Stimulated activated CD8-positive, alpha-beta memory T cell treated with anti-CD3 and anti-CD28 coated beads, Interleukin-4, amount 100 ng/mL, for 4 hours (primary cell): ENCODE measurements at regions not wholly inside any gene's neighbourhood (a gene's known extent, or its start where the extent isn't known, plus 50 kb on each side); places are given as distances from the start of the nearest gene placed in this dataset.

Experiments used
- DNase-seq, 2 donors: peaks; one replicate each; pipeline ENCODE4 v3.0.0-alpha.2; 2020; ENCODE audit warnings: low read depth in 2 of 2, low spot score in 1 of 2

DNA sequence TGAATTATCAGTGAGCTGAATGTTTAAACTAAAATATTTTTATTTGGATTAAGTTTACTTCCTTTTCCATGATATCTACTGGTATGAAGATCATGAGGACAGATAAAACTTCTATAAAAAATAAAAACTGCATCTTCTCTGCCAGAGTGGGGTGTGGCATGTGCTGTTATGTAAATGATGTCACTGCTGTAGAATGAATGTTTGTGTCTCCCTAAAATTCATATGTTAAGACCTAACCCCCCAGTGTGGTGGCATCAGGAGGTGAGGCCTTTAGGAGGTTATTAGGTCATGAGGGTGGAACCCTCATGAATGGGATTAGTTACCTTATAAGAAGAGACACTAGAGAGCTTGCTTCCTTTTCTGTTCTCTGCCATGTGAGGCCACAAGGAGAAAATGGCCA, 178.7 kb upstream of the DPH6 start:
- DNase-seq: no peak

DNA sequence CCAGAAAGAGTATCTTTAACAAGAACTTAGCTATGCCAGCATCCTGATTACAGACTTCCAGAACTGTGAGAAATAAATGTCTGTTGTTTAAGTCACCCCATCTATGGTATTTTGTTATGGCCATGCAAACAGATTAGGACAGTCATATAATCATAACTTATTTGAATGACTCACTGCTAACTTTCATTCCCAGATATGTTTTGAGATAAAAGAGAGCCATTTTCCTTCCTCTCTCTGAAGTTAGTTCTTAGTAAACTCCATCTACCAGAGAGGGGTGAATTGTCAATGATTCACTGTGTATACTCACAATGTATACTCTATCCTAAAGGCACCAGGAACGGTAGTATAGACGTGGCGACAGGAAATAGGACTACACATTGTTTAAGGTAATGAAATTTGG, 179.4 kb upstream of the DPH6 start:
- DNase-seq: no peak

DNA sequence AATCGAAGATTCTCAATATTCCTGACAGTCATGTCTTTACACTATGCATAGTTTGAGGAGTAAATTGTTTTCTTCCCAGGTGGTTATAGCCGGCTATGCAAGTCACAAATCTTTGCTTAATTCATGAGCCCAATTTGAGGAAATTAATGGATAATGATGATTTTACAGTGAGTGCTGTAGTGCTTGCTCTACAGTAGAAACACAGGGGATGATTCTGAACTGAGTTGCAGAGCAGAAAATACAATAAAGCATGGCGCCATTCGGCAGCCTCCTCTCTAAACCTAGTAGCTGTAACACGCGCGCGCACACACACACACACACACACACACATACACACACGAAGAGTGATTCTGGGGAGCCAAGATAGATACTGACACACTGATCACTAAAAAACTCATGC, 181.7 kb upstream of the DPH6 start:
- DNase-seq: no peak

DNA sequence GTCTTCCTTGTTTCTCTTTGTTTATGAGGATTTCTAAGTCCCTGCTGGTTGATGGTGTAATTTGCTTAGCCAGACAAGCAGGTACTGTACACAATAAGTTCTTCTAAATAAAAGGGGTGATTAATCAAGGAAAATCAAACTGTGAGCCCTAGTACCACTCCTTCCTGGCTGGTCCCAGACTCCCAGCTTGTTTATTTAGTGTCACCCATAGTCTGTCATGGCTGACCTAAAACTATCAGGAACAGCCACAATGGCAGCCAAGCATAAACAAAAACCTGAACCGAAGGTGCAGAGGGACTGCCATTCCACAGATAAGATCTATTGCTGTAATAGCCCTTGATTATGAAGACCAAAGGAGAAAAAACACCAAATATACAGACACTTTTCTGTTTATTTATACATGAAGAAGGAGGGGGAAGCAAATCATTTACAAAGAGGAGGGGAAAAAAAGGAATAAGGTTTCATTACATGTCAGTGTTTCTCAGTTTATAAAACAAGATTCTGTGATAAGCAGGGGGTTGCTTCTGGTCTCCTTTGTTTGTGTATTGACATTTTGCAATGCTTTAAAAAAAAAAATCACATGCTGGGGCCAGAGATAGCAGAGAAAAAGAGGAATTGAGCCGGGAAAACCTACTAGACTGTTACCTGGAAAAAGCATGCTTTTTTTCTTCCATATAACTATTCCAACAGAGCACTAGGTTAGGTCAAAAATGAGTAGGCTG, 182.4 kb upstream of the DPH6 start:
- no peak for DNase-seq

DNA sequence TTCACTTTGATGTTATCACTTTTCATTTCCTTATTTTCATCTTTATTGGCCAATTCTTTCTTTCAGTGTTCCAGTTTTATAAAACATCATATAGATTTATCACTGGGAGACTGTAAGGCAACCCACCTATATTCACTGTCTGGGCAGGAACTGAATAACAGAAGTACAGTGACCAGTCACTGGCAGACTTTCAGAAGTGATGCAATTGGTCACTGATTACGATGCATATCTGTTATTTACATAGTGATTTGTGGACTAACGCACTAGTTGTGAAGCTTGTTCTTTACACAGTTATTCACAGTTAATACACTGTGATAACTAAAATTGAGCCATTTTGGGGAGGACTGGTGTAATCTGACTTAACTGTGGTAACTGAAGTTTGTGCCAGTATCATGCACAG, 190.2 kb upstream of the DPH6 start:
- DNase-seq: no peak

DNA sequence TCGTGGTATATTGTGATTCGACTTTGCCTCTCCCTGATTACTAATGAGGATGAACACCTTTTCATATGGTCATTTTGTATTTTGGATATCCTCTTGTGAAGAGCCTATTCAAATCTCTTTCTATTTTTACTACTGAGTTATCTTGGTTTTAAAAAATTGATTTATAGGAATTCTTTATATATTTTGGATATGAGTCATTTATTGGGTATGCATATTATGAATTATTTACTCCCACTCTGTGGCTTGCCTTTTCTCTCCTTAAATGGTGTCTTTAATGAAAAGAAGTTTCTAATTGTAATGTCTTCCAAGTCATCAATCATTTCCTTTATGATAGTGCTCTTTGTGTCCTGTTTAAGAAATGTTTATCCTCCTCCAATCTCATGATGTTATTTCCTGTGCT, 191.5 kb upstream of the DPH6 start:
- no peak for DNase-seq

DNA sequence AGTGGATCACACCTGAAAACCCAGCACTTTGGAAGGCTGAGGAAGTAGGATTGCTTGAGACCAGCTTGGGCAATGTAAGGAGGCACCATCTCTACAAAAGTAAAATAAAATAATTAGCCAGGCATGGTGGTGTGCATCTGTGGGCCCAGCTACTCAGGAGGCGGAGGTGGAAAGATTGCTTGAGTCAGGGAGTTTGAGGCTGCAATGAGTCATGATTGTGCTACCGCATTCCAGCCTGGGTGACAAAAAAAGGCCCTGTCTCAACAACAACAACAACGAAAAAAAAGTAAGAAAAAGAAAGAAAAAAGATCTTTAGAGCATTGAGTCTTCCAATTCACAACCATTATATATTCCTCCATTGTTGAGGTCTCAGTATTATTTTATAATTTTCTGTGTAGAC, 192.4 kb upstream of the DPH6 start:
- no peak for DNase-seq

DNA sequence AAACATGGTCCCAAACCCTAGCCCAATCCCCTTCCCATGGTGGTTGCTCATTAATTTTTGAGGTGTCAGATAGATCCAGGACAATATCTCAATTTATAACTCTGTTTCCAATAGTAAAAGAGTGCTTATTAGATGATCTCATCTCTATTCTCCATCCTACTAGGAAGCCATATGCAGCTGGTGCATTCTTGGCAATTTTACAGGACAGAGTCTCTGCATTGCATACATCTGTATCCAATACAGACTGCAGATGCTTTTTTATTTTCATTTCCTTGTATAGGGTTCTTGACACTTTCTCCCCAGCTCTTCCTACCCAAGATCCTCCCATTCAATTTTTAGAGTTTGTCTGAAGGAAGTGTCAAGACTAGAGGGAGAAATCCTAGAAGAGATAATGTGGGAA, 194.8 kb upstream of the DPH6 start:
- no peak for DNase-seq

DNA sequence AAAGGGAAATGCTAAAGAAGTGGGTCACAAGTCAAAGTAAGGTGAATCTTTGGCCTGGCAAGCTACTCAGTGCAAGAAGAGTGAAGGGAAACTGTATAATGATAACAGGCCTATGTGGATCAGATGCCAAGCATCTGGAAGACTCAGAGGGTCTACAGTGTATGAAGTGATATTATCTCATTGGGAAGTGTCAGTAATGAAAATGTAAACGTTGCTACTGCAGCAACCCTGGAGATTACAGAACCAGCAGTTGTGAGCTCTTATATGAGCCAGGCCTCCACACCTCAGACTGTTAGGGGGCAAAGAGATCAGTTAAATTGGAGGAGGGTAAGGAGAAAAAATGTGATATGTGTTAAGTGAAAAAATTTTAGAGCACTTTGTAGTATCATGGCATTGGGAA, 195.4 kb upstream of the DPH6 start:
- no peak for DNase-seq

DNA sequence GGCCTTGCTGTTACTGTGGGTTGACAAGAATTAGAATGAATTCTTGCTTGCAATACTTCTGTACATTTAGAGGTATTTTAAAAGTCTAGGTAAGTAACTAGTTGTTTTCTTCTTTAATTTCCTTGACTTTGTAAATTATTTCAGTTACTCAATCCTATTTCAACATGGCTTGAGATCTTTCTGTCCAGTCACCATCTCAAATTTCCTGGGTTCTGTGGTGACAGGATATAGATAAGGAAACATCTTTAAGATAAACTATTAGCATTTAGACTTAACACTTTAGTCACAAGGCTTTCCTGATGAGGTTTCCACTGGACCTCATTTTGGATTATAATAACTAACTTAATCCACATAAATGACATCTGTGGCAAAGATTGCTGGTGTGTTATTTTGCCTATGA, 195.9 kb upstream of the DPH6 start:
- DNase-seq: no peak

DNA sequence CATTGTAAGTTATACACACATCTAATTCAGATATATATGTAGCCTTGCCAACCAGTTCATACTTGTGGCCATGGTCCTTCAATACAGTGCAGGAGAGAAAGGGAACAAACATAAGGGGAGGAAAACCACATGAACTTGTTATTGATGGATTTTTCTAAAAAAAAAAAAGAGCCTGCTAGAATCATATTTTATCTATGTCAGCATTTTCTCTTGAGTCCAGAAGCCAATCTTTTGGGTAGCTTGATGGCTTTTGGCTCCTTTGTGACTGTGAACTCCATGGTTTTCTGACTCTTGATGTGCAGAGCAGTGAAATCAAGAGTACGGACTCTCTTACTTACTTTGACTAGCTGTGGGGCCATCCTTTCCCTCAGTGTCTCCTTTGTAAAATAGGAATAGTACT, 197.4 kb upstream of the DPH6 start:
- no peak for DNase-seq

DNA sequence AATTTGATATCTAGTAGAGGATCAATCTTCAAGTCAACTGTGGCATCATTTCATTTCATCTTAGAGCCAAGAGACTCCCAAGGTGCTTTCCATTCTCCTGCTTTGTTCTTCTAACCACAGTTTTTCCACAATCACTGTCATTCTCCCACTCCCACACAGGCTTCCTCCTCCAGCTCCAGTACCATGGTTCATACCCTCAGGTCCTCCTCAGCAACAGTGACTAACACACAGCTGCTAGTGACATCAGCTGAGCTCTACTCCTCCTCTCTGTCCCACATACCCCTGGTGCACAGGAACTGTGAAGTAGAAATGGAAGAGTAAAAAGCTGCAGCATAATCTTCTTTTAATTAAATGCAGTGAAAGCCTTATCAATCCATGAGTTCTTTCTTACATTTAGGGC, 200.2 kb upstream of the DPH6 start:
- no peak for DNase-seq

DNA sequence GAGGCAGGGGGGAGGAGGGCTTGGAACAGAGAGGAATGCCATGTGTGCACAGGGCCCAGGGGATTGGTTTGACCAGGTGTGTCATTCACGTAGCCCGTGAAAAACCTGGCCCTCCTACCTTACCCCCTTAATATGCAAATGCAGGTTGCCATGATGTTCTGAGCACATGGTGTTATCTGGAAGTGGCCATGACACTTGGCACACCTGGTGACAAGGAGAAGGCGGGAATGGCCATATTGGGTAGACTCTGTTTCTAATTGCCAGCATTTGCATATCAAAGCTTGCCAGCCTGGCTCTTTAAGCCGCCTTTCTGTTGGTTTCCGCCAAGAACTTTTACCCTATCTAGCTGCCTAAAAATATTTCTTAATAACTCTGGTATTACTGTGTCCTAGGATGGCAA, 202.1 kb upstream of the DPH6 start:
- DNase-seq: no peak

DNA sequence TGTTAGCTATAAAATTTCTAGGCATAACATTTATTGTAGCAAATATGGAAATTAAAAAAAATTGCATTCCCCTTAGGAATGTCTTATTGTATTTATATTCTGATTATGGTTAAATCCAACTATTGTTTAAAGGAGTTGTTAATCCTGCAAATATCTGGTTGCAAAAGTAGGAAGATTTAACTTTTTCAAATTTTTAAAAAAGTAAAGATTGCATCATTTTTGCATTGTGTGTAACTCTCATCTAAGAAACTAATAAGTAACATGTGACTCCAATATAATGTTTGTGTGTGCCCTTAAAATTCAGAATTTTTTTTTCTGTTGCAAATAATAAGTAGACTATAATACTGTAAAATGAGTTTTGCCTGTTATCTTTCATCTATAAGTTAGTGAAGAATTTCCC, 204.1 kb upstream of the DPH6 start:
- DNase-seq: no peak

DNA sequence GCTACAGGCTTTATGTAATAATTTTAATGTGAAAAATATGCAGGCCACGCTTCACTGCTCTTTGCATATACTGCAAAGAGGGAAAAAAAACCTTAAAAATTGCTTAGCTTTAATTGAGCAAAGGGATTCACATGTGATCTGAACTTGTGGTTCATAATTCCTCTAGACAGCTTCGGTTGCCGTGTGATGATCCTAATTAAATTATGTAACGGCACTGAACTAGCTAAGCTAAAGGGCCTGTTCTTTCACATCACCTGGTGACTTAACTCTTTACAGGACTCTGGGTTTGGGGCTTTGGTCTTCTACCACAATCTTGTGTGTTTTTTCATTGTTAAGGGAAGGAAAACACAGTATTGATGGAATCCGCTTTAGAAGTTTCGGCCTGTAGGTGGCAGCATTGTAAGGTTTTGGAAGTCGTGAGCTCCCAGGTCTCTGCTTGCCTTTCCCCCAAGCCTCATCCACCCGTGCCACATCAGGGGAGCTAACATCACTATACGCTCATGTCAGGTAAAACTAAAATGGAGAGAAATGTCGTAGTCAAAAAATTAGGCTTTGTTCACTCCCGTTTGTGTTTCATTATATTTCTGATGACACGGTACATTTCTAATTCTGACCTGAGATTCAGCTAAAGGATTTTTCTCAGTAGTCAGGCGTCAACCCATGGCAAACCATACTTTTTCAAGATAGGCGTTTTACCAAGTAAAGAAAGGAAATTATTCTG, 205.6 kb upstream of the DPH6 start:
- peak in 1 of 2 donors; percentile 6 for DNase-seq

DNA sequence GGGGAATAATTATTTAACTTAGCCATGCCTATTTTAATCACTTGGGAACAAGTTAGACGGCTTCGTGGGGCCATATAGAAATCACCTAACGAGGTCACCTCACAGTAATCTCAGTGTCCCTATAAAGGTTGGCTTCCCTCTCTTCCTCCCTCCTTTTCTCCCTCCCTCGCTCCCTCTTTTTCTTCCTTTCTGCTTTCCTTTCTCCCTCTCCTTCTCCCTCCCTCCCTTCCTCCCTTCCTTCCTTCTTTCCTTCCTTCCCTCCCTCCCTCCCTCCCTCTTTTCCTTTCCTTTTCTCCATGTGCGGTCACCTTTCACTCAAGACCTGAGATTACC, 206.1 kb upstream of the DPH6 start:
- DNase-seq: no peak

DNA sequence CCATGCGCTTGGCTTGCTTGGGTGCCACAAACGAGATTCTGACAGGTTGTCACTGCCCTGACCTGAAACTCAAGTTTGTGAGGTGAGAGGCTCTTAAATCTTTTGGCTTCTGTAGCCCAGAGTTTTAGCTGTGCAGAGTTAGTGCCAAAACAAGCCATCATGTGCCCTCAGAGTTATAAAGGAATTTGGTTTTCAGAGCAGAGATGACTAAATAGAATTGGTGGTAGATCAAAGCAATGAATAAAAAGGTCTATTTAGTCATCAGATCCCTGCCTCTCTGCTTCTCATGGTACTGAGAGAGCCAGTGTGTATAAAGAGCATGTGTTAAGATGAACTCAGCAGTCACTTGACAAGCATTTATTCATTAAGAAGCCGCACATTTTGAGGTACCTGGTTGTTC, 207.5 kb upstream of the DPH6 start:
- no peak for DNase-seq

DNA sequence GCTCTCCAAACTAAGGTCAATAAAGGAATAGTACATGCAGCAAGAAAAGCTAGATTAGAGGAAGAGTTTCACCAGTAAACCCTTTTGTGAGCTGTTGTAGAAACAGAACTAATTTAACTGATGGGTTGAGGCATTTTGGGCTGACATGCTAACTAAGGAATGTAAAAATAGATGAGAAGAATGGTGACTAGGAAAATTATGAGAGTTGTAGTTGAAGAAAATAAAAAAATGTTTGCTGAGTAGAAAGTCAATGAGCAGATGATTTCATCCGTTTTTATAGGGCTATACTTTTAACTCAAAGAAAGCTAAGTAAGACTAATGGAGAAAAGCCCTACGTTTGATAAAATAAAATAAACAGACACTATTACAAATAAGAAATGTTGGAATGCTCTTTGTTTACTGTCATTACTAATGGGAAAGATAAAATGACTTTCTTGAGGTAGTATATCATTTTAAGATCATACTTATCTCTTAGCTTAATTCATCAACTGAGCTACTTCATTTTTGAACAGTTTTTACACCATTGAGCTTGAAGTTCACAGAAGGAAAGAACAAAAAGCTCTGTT, 209.4 kb upstream of the DPH6 start:
- no peak for DNase-seq

DNA sequence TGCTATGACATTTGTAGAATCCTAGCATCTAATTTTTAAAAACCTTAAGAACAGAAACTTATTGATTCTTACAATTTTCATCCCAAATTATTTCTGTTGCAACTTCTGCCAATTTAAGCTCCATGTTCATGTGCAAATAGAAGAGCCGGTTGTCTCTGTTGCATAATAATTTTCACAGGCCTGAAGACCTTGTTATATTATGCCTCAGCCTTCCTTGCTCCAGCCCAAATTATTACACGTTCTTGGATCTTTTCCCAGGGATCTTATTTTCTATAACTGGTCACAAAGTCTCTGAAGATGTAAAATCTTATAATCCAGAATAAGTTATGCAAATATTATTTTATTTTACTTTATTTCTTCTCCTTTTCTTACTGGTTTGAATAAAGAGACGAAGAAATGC, 210.7 kb upstream of the DPH6 start:
- no peak for DNase-seq

DNA sequence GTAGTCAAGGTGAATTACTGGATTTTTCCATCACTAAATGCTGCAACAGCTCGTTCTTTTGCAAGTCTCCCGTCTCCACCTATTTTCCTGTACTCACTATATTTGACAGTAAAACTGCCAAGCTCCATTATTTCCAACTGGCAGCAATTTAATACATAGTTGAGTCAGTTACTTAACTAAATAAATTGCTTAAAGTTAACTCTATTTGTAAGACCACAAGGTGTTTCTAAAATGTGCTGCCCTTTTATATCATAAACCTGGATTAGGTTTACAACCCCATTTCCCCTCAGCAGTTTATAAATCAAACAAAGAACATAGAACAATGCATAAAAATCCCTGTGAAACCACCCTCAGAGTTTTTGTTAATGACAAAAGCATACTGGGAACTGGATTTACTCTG, 211.4 kb upstream of the DPH6 start:
- no peak for DNase-seq

DNA sequence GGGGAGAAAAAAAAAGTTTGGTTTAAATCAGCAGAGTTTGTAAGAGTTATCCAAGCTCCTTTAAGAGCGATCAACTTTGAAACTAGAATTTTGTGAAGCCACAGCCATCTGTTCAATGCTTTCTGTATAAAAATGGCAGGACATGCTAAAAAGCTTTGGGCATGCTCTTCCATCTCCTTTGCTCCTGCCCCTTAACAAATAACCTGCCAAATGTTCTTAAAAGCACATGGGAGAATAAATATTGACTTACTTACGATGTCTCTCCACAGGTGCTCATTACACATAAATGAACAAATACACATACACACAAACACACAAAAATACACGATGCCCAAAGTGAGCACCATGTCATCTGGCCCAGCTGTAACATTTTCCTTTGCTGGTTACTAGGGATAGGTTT, 211.8 kb upstream of the DPH6 start:
- no peak for DNase-seq

DNA sequence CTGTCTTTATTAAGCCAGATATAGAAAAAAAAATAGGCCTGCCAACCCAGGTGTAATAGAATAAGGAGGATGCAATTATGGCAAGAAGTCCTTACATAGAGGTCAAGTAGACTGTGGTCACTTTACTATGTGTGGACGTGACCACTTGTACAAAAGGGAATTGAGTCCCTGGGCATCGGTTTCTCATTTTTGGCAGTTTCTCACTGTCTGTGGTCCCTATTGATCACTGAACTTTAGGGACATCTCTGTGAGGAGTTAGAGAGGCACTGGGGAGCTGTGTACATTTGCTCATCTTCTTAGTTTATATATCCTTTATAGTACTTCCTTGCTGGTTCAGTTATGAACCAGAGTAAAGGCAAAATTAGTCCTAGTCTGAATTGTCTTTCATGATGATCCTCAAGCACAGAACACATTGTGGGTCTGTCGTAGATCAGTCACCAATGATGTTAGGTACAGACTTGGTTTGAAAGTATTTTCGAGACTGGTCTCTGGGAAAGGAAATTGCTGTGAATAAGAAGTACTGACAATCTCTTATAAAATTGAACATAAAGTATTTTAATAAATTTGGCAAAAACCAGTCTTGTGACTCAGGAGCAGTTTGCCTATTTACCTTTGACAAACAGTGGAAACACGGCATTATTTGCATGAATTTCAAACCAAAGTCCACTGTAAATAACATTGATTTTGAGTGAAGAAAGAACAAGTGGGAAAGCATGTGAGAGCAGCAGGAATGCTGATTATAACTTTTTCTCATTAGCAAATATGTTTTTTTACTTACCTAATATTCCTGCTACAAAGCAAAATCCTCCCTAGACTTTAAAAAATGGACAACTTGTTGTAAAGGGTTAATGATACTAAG, 218.9 kb upstream of the DPH6 start:
- DNase-seq: no peak
